Panc1 (cell line): ENCODE measurements at regions not wholly inside any gene's neighbourhood (a gene's known extent, or its start where the extent isn't known, plus 50 kb on each side); places are given as distances from the start of the nearest gene placed in this dataset.

Experiments used
- ATAC-seq: fragments of 200-7000 bp; cut with Tn5 transposase; 2 replicates; pipeline ENCODE4 v1.9.1; 2020; ENCODE audit warnings: mild to moderate bottlenecking, moderate library complexity
- BruUV-seq: library from RNA; stranded (reverse); fragments of 400-500 nt; replicated peaks from 2 replicates; lab custom pipeline; 2021; lab: Mats Ljungman, UMichigan
- CTCF ChIA-PET: fragments of 300-600 bp; sonication (Branson Sonifier 250); formaldehyde crosslinking; loops from one replicate; lab custom pipeline; 2022; ENCODE audit warnings: antibody characterized with exemption; lab: Charles Lee
- POLR2A ChIA-PET: fragments of 300-600 bp; sonication (Branson Sonifier 250); formaldehyde crosslinking; loops from one replicate; lab custom pipeline; 2022; ENCODE audit warnings: antibody characterized with exemption; lab: Charles Lee
- DNase-seq: peaks from one replicate; pipeline ENCODE4 v3.0.0-alpha.2; 2010; ENCODE audit warnings: low read depth, low spot score
- H3K27ac ChIP-seq: 2 replicates; pipeline ENCODE4 v1.5.1; 2011; ENCODE audit warnings: mild to moderate bottlenecking, low read length, inconsistent platforms
- H3K27me3 ChIP-seq: fragments of 200-500 bp; sonication (Bioruptor generic); 2 replicates; pipeline ENCODE4 v1.6.0; 2014; ENCODE audit warnings: low read length, inconsistent platforms; ENCODE audit not compliant: control insufficient read depth, insufficient read depth
- H3K36me3 ChIP-seq: fragments of 200-500 bp; sonication (Bioruptor generic); 2 replicates; pipeline ENCODE4 v1.5.1; 2014; ENCODE audit warnings: inconsistent platforms, mild to moderate bottlenecking, low read length, moderate library complexity; ENCODE audit not compliant: control insufficient read depth, insufficient read depth
- H3K4me1 ChIP-seq: 2 replicates; pipeline ENCODE4 v1.5.1; 2011; ENCODE audit warnings: inconsistent platforms, mild to moderate bottlenecking, low read length, moderate library complexity; ENCODE audit not compliant: control insufficient read depth, insufficient read depth
- H3K4me3 ChIP-seq, 2 experiments: 2 replicates each; pipeline ENCODE4 v1.5.1; 2011 to 2012; ENCODE audit warnings: low read depth in 2 of 2, low read length in 2 of 2, mild to moderate bottlenecking in 2 of 2, inconsistent platforms in 1 of 2, moderate library complexity in 1 of 2
- H3K9me3 ChIP-seq: fragments of 200-500 bp; sonication (Bioruptor generic); 2 replicates; pipeline ENCODE4 v1.5.1; 2014; ENCODE audit warnings: low read depth, mild to moderate bottlenecking, inconsistent platforms, low read length, moderate library complexity; ENCODE audit not compliant: control insufficient read depth, insufficient read depth
- CTCF ChIP-seq: fragments of 450-650 bp; IDR thresholded peaks from 2 replicates; pipeline ENCODE4 v1.5.1; 2017; ENCODE audit warnings: mild to moderate bottlenecking
- POLR2AphosphoS5 ChIP-seq: IDR thresholded peaks from 2 replicates; pipeline ENCODE4 v1.6.1; 2012; ENCODE audit warnings: mild to moderate bottlenecking, low read depth, low read length, moderate library complexity
- REST ChIP-seq, 2 experiments: IDR thresholded peaks; 2 replicates each; pipeline ENCODE4 v1.6.1; 2011 to 2012; ENCODE audit warnings: low read depth in 2 of 2, control low read depth in 1 of 2, low read length in 1 of 2, mild to moderate bottlenecking in 1 of 2, moderate library complexity in 1 of 2; ENCODE audit not compliant: insufficient read depth in 1 of 2
- SIN3A ChIP-seq: IDR thresholded peaks from 2 replicates; pipeline ENCODE4 v1.6.1; 2012; ENCODE audit warnings: low read depth, mild to moderate bottlenecking, low read length, moderate library complexity, borderline replicate concordance; ENCODE audit not compliant: insufficient read depth
- TCF7L2 ChIP-seq: IDR thresholded peaks from 2 replicates; pipeline ENCODE4 v1.6.1; 2011; ENCODE audit warnings: mild to moderate bottlenecking, low read depth, low read length, inconsistent platforms
- in situ Hi-C: cut with HindIII; loops from 2 replicates; pipeline ENCODE4 v1.10.0; 2016; ENCODE audit warnings: low sequenced_read_pairs, low pct_unique_long_range_greater_than_20kb
- intact Hi-C: fragments of 100-400 bp; cut with micrococcal nuclease; formaldehyde crosslinking; loops from one replicate; pipeline ENCODE4 v1.10.0; 2022; ENCODE audit not compliant: unreplicated experiment

- in situ Hi-C loops = no loop called here
- no peaks in the 10 kb centered on the region for H3K4me1 ChIP-seq
- no peak for TF ChIP-seq TCF7L2
- TF ChIP-seq REST (IDR thresholded peaks at IDR 0.05; ENCODE audit: insufficient read depth in 1 of 2, low read depth in 2 of 2, low read length in 1 of 2) = no peak
- no peak for TF ChIP-seq SIN3A
- POLR2A ChIA-PET = interaction anchor here (0.6 kb wide), 1 partner anchor 309 kb away, joined by 6 read pairs; no protein-coding TSS in a partner anchor
- H3K36me3 ChIP-seq = no peaks in the 10 kb centered on the region
- H3K27me3 ChIP-seq = no peaks in the 10 kb centered on the region
- BruUV-seq = no TSS peak
- CTCF ChIA-PET = no interaction called here
- H3K27ac ChIP-seq = no peak overlapping the region; the same call in 1 of the 2 replicates
- no peak for DNase-seq
- intact Hi-C loops = no loop called here
- H3K9me3 ChIP-seq = no peaks in the 10 kb centered on the region
- H3K4me3 ChIP-seq = no peak overlapping the region
- ATAC-seq = no peak
Measured at GRCh38 chr4:114265342-114265741, 285.9 kb upstream of the ARSJ start.

- CTCF ChIA-PET = no interaction called here
- no TSS peak for BruUV-seq
- H3K4me1 ChIP-seq = no peaks in the 10 kb centered on the region
- TF ChIP-seq POLR2AphosphoS5 = no peak
- TF ChIP-seq CTCF = no peak
- no peak for TF ChIP-seq TCF7L2
- no peak for TF ChIP-seq REST (IDR thresholded peaks at IDR 0.05; ENCODE audit: insufficient read depth in 1 of 2, low read depth in 2 of 2, low read length in 1 of 2)
- TF ChIP-seq SIN3A = no peak
- H3K36me3 ChIP-seq = no peaks in the 10 kb centered on the region
- H3K27ac ChIP-seq = no peak overlapping the region
- intact Hi-C loops (no loop called here), in situ Hi-C loops (no loop called here)
- H3K9me3 ChIP-seq = no peaks in the 10 kb centered on the region
- no peak for ATAC-seq
- H3K27me3 ChIP-seq = no peaks in the 10 kb centered on the region
- DNase-seq = no peak
- no peak overlapping the region for H3K4me3 ChIP-seq
- POLR2A ChIA-PET = no interaction called here
Measured at GRCh38 chr4:114267976-114268375, 288.5 kb upstream of the ARSJ start.
